GM12892 (cell line): ENCODE measurements at regions not wholly inside any gene's neighbourhood (a gene's known extent, or its start where the extent isn't known, plus 50 kb on each side); places are given as distances from the start of the nearest gene placed in this dataset.

ENCODE experiments used
- POLR2A ChIP-seq: IDR thresholded peaks from 2 replicates; pipeline ENCODE4 v1.6.1; 2011; ENCODE audit warnings: low read depth, low read length, control low read depth
- POLR2AphosphoS5 ChIP-seq: IDR thresholded peaks from 2 replicates; pipeline ENCODE4 v1.6.1; 2011; ENCODE audit warnings: low read depth, low read length, control low read depth
- TAF1 ChIP-seq: IDR thresholded peaks from 2 replicates; pipeline ENCODE4 v1.6.1; 2011; ENCODE audit warnings: low read depth, mild to moderate bottlenecking, control low read depth, low read length, borderline replicate concordance

DNA sequence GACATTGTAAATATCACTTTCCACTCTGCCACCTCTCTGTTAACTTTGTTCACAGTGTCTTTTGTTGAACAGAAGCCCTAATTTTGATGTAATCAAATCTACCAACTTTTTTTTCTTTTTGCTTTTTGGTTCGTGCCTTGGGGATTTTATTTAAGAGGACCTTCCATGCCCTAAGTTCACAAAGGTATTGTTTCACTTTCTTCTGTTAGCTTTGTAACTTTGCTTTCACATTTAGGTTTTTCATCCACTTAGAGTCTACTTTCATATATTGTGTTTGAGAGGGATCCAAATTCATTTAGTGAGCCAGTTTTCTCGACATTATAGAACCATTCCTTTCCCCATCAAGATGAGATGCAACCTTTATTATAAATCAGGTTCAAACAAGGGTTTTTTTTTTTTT, 275.7 kb upstream of the CRY1 start:
- no peak for TF ChIP-seq POLR2A
- TF ChIP-seq POLR2AphosphoS5 = no peak
- TF ChIP-seq TAF1 = no peak
